Aorta (tissue), 5 donors: ENCODE measurements at regions not wholly inside any gene's neighbourhood (a gene's known extent, or its start where the extent isn't known, plus 50 kb on each side); places are given as distances from the start of the nearest gene placed in this dataset.
"Not testable (repeated sequence)": the region's sequence is repeated elsewhere in the genome, so short reads cannot be mapped to it uniquely, and the experiment has no call there.

Experiments used
- ATAC-seq: fragments of 200-7000 bp; cut with Tn5 transposase; one replicate; pipeline ENCODE4 v1.9.1; 2022; ENCODE audit warnings: moderate library complexity; ENCODE audit not compliant: low FRiP score
- DNase-seq, 2 donors: peaks; one replicate each; pipeline ENCODE4 v3.0.0-alpha.2; 2020
- H3K27ac ChIP-seq, 2 donors: one replicate each; pipeline ENCODE4 v1.5.1; 2013; ENCODE audit warnings: low read length in 2 of 2, mild to moderate bottlenecking in 2 of 2, moderate library complexity in 2 of 2, control low read depth in 1 of 2, inconsistent platforms in 1 of 2, low read depth in 1 of 2
- H3K27me3 ChIP-seq, 2 donors: one replicate each; pipeline ENCODE4 v1.6.1; 2013; ENCODE audit warnings: control low read depth in 1 of 2, low read length in 1 of 2, mild to moderate bottlenecking in 1 of 2, moderate library complexity in 1 of 2; ENCODE audit not compliant: insufficient read depth in 2 of 2, control insufficient read depth in 1 of 2
- H3K36me3 ChIP-seq, 2 donors: one replicate each; pipeline ENCODE4 v1.6.1; 2013; ENCODE audit warnings: control low read depth in 1 of 2, low read length in 1 of 2, mild to moderate bottlenecking in 1 of 2; ENCODE audit not compliant: insufficient read depth in 2 of 2, control insufficient read depth in 1 of 2
- H3K4me1 ChIP-seq, 2 donors: one replicate each; pipeline ENCODE4 v1.6.1; 2013; ENCODE audit warnings: low read length in 2 of 2, control low read depth in 1 of 2, mild to moderate bottlenecking in 1 of 2, moderate library complexity in 1 of 2; ENCODE audit not compliant: insufficient read depth in 2 of 2, control insufficient read depth in 1 of 2
- H3K4me3 ChIP-seq, 2 donors: one replicate each; pipeline ENCODE4 v1.5.1; 2013; ENCODE audit warnings: low read length in 2 of 2, control low read depth in 1 of 2, mild to moderate bottlenecking in 1 of 2
- H3K9me3 ChIP-seq: one replicate; pipeline ENCODE4 v1.6.1; 2013; ENCODE audit warnings: mild to moderate bottlenecking, low read length; ENCODE audit not compliant: control insufficient read depth
- WGBS, 2 donors: extraction: QIAGEN DNeasy Blood & Tissue Kit; methylation state at CpG; one replicate each; pipeline ENCODE4 v1.1.7; 2013; 5-methylcytosine and 5-hydroxymethylcytosine counted together
- intact Hi-C, 2 donors: fragments of 100-400 bp; cut with DNase I; formaldehyde crosslinking; loops; one replicate each; pipeline versions ENCODE4 v1.14.2 to v1.15.0; 2022
- donor health status: healthy with polysubstance abuse.
- donor health status: Bipolar disorder and iron deficiency.
- donor health status: DM: no; HTN: no; CAD: no.
- donor health status: DM: no; HTN: no; CAD: no.
- donor health status: DM: yes; HTN: yes; CAD: no.

GRCh38 chr3:155995525-155996370 lies 124.6 kb upstream of the KCNAB1 start:
- Histone ChIP-seq H3K36me3 (no peaks in the 10 kb centered on the region), H3K4me1 (no peaks in the 10 kb centered on the region), H3K27me3 (no peaks in the 10 kb centered on the region), H3K27ac (no peak overlapping the region), H3K9me3 (no peaks in the 10 kb centered on the region), H3K4me3 (no peak overlapping the region)
- ATAC-seq (no peak), DNase-seq (no peak)
- intact Hi-C loops: loop anchor here in 1 of 2 donors (10.0 kb wide), 1 partner anchor 1139 kb away; no protein-coding TSS in a partner anchor
- WGBS, 2 donors: 59 to 63% methylated on average over 8 of the region's 8 CpGs

DNA sequence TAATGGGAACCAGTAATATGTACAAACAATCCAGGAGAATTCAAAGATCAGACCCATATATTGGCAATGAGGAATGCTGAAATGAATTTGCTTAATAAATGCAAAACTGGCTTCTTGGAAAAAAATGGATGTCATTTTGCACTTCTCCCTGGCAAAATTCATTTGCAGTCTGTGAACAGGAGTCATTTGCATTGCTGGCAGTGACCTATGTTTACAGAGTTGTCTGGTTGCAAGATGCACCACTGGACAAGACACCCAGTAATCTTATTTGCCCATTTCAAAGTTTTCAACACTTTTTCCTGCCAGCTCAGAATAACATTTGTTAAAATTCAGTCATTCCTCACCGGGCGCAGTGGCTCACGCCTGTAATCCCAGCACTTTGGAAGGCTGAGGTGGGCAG lies 123.5 kb upstream of the KCNAB1 start:
- intact Hi-C loops: loop anchor here in 1 of 2 donors (10.0 kb wide), 1 partner anchor 1138 kb away; no protein-coding TSS in a partner anchor
- H3K4me1 ChIP-seq: no peaks in the 10 kb centered on the region
- no peak overlapping the region for H3K27ac ChIP-seq
- no peak for ATAC-seq
- DNase-seq: no peak
- H3K36me3 ChIP-seq: no peaks in the 10 kb centered on the region
- H3K27me3 ChIP-seq: no peaks in the 10 kb centered on the region
- no peaks in the 10 kb centered on the region for H3K9me3 ChIP-seq
- no peak overlapping the region for H3K4me3 ChIP-seq
- WGBS, 2 donors: 87 to 96% methylated on average over 3 of the region's 3 CpGs

DNA sequence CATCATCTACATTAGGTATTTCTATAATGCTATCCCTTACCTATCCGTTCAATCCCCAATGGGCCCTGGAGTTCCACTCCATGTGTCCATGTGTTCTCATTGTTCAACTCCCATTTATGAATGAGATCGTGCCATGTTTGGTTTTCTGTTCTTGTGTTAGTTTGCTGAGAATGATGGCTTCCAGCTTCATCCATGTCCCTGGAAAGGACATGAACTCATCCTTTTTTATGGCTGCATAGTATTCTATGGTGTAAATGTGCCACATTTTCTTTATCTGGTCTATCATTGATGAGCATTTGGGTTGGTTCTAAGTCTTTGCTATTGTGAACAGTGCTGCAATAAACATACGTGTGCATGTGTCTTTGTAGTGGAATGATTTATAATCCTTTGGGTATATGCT lies 122.2 kb upstream of the KCNAB1 start:
- WGBS, 2 donors: 94 to 96% methylated on average over 3 of the region's 3 CpGs
- DNase-seq, H3K36me3 ChIP-seq, H3K9me3 ChIP-seq, H3K4me1 ChIP-seq, H3K4me3 ChIP-seq, H3K27me3 ChIP-seq, H3K27ac ChIP-seq, ATAC-seq: not testable (repeated sequence)
- intact Hi-C loops: loop anchor here in 1 of 2 donors (10.0 kb wide), 1 partner anchor 1137 kb away; no protein-coding TSS in a partner anchor

DNA sequence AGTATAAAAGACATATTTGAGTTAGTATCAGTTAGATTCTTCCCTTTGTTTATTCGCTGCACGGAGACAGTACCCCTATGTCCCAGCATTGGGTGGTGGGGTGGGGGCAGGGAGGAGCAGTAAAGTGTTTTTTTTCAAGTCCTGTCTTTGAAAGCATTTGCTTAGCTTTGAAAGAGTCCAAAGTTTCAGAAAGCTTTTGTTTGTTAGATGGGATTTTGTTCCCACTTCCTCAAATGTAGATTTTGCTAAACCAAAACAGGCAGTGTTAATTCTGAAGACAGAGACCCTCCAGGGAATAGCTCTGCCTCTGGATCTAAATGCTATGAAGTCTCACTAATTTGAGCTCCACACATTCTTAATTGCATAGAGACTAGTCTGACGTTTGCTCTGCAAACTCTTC lies 114.6 kb upstream of the KCNAB1 start:
- no peaks in the 10 kb centered on the region for H3K27me3 ChIP-seq
- H3K9me3 ChIP-seq: no peaks in the 10 kb centered on the region
- intact Hi-C loops: no loop called here
- no peak overlapping the region for H3K27ac ChIP-seq
- H3K36me3 ChIP-seq: no peaks in the 10 kb centered on the region
- DNase-seq: no peak
- no peak for ATAC-seq
- no peak overlapping the region for H3K4me3 ChIP-seq
- no peaks in the 10 kb centered on the region for H3K4me1 ChIP-seq
- 60 to 66% methylated on average over 3 of the region's 3 CpGs for WGBS, 2 donors

GRCh38 chr3:156010829-156011228 lies 109.5 kb upstream of the KCNAB1 start:
- no peaks in the 10 kb centered on the region for H3K9me3 ChIP-seq
- H3K4me3 ChIP-seq: no peak overlapping the region
- H3K27ac ChIP-seq: no peak overlapping the region
- ATAC-seq: no peak
- intact Hi-C loops: no loop called here
- no peaks in the 10 kb centered on the region for H3K4me1 ChIP-seq
- WGBS, 2 donors: 19 to 46% methylated on average over 3 of the region's 3 CpGs
- no peaks in the 10 kb centered on the region for H3K27me3 ChIP-seq
- DNase-seq: no peak
- no peaks in the 10 kb centered on the region for H3K36me3 ChIP-seq

DNA sequence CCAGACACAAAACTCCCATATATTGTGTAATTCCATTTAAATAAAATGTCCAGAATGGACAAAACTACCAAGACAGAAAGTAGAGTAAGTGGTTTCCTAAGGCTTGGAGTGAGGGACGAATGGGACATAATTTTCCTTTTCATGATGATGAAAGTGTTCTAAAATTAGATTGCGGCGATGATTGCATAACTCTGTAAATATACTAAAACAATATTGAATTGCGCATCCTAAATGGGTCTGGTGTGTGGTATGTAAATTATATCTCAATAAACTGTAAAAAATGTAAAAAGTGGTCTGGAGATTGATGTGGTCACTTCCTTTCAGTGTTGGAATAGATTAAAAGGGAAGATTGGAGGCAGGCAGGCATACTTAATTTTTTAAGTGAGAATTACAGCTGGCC lies 105.9 kb upstream of the KCNAB1 start:
- ATAC-seq: no peak
- H3K4me1 ChIP-seq: no peaks in the 10 kb centered on the region
- H3K9me3 ChIP-seq: no peaks in the 10 kb centered on the region
- no peak overlapping the region for H3K27ac ChIP-seq
- WGBS, 2 donors: 79 to 84% methylated on average over 4 of the region's 4 CpGs
- no peaks in the 10 kb centered on the region for H3K27me3 ChIP-seq
- no peaks in the 10 kb centered on the region for H3K36me3 ChIP-seq
- H3K4me3 ChIP-seq: no peak overlapping the region
- intact Hi-C loops: no loop called here
- DNase-seq: no peak

- no peaks in the 10 kb centered on the region for H3K27me3 ChIP-seq
- no peak for DNase-seq
- no peak overlapping the region for H3K4me3 ChIP-seq
- no peak for ATAC-seq
- no peaks in the 10 kb centered on the region for H3K9me3 ChIP-seq
- no peaks in the 10 kb centered on the region for H3K4me1 ChIP-seq
- no peaks in the 10 kb centered on the region for H3K36me3 ChIP-seq
- 91 to 93% methylated on average over 4 of the region's 4 CpGs for whole genome bisulfite sequencing, 2 donors
- no peak overlapping the region for H3K27ac ChIP-seq
- intact Hi-C loops: no loop called here
These were observed 103.5 kb upstream of the KCNAB1 start for GRCh38 chr3:156016902-156017301.

DNA sequence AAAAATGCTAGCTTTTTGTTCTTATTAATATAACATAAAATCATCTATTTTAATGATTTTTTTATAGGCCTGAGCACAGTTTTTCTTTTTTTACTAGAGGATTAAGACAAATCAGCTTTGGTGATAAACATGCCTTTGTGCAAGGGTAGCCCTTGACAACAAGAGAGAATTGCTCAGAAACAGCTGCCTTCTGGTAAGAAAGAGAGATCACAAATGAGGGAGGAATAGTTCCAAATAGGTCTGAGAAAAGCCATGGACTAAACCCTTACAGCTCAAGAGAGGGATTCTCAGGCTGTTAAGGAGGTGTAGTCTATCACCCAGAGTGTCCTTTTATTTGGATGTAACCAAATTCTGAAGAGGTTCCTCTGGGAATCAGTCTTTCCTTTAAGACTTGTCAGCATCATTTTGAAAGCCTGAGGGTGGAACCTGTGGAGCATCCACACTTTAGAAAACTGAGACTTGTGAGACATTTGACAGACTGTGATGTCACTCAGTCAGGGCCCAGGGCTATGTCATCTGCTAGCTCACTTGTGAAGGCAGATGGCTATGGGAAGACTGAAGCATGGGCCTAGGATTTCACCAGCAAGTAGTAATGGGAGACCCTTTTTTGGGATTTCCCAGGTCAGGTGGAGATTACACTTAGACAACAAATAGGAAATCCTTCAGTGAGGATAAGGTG lies 102.9 kb upstream of the KCNAB1 start:
- ATAC-seq: no peak
- H3K27me3 ChIP-seq: no peaks in the 10 kb centered on the region
- H3K4me3 ChIP-seq: no peak overlapping the region
- no peaks in the 10 kb centered on the region for H3K36me3 ChIP-seq
- DNase-seq: no peak
- H3K4me1 ChIP-seq: no peaks in the 10 kb centered on the region
- no peaks in the 10 kb centered on the region for H3K9me3 ChIP-seq
- intact Hi-C loops: no loop called here
- no peak overlapping the region for H3K27ac ChIP-seq
